Stimulated activated naive B cell treated with anti-CD40 and anti-IgM and Interleukin-4, amounts not matched to agents 10 μg/mL and 1 μg/mL and 100 μg/mL, for 72 hours (primary cell): ENCODE measurements at regions not wholly inside any gene's neighbourhood (a gene's known extent, or its start where the extent isn't known, plus 50 kb on each side); places are given as distances from the start of the nearest gene placed in this dataset.
"Not testable (repeated sequence)": the region's sequence is repeated elsewhere in the genome, so short reads cannot be mapped to it uniquely, and the experiment has no call there.

Experiments used
- ATAC-seq, 2 donors: fragments of 150-1000 bp; cut with Tn5 transposase; replicated peaks; 2 replicates each; pipeline ENCODE4 v1.10.0; 2021; ENCODE audit warnings: moderate library complexity in 1 of 2
- DNase-seq: peaks from one replicate; pipeline ENCODE4 v3.0.0; 2021
- H3K27ac Mint-ChIP-seq: one replicate; pipeline ENCODE4 v1.8.0; 2022; ENCODE audit warnings: mild to moderate bottlenecking, mixed read lengths
- H3K27me3 Mint-ChIP-seq, 2 donors: one replicate each; pipeline ENCODE4 v1.8.0; 2022; ENCODE audit warnings: mixed read lengths in 2 of 2
- H3K36me3 Mint-ChIP-seq, 2 donors: one replicate each; pipeline ENCODE4 v1.8.0; 2022; ENCODE audit warnings: mixed read lengths in 2 of 2, mild to moderate bottlenecking in 1 of 2
- H3K4me1 Mint-ChIP-seq, 2 donors: one replicate each; pipeline ENCODE4 v1.8.0; 2022; ENCODE audit warnings: mixed read lengths in 2 of 2, mild to moderate bottlenecking in 1 of 2
- H3K4me3 Mint-ChIP-seq, 2 donors: one replicate each; pipeline ENCODE4 v1.8.0; 2022; ENCODE audit warnings: mild to moderate bottlenecking in 2 of 2, mixed read lengths in 2 of 2, moderate library complexity in 1 of 2
- H3K9me3 Mint-ChIP-seq, 2 donors: one replicate each; pipeline ENCODE4 v1.8.0; 2022; ENCODE audit warnings: mixed read lengths in 2 of 2, mild to moderate bottlenecking in 1 of 2

DNA sequence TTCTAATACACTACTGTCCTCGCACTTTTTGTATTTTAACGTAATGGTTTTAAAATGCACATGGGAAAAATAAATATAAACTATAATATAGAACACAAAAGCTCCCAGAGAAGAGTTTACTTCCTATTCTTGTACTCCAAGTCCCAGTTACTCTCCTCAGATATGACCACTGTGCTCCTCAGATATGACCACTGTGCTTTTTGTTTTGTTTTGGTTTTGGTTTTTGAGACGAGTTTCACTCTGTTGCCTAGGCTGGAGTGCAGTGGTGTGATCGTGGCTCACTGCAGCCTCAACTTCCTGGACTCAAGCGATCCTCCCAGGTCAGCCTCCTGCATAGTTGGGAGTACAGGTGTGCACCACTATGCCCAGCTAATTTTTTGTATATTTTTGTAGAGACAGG lies 76.8 kb upstream of the NBPF11 start:
- H3K4me1 Mint-ChIP-seq, ATAC-seq: not testable (repeated sequence)

DNA sequence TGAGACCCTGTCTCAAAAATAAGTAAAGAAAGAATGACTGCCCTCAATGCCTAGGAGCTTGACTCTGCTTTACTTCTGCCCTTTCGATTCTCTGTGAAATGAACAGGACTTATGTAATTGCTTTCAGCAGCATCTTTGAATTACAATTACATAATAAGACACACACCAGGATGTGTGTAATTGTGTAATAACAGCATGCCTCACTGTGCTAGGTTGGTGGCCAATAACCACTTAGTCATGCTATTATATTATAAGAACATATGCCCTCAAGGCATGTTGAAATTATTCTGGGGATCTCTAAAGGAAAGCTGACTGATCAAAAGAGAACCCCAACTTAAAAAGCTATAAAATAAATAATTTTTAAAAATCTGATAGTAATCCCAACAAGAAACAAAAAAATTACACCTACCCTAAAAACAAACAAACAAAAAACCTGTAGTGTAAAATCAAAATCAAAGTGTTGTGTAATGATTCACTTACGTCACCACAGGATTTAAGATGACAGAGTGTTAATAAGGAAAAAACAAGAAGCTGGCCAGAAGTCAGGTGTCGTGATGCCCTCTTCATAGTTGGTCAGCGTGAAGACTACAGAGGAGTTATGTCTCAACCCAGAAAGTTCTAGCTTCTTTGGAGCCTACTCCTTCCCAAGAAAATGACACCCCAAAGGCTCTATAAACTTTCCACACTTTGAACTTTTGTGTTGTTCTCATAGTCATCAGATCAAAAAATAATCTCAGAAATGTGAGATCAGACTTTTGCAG lies 70.5 kb upstream of the NBPF11 start:
- H3K4me3 Mint-ChIP-seq, H3K9me3 Mint-ChIP-seq, ATAC-seq, DNase-seq, H3K27me3 Mint-ChIP-seq, H3K4me1 Mint-ChIP-seq, H3K27ac Mint-ChIP-seq, H3K36me3 Mint-ChIP-seq: not testable (repeated sequence)

More for the DNA sequence above, 76.8 kb upstream of the NBPF11 start:
- H3K27me3 Mint-ChIP-seq, H3K36me3 Mint-ChIP-seq, H3K9me3 Mint-ChIP-seq, H3K27ac Mint-ChIP-seq, DNase-seq, H3K4me3 Mint-ChIP-seq: not testable (repeated sequence)

DNA sequence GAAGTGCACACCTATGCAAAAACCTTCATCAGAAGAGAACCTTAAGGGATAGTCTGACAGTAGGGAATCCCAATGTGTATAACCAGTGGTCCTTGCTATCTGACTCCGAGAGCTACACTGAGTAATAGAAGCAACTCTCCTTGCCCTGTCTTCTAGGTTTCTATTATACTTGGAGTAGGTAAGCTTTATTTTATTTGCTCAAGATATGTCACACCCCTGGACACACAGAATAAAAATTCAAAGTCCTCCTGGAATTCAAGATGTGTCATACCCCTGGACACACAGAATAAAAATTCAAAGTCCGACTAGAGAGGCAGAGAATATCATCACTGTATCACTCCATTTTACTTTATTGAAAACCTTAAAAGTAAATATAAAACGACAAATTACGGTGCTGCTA lies 69.5 kb upstream of the NBPF11 start:
- not testable (repeated sequence) for ATAC-seq, H3K27ac Mint-ChIP-seq, H3K4me3 Mint-ChIP-seq, H3K36me3 Mint-ChIP-seq, H3K9me3 Mint-ChIP-seq, H3K4me1 Mint-ChIP-seq, DNase-seq, H3K27me3 Mint-ChIP-seq

DNA sequence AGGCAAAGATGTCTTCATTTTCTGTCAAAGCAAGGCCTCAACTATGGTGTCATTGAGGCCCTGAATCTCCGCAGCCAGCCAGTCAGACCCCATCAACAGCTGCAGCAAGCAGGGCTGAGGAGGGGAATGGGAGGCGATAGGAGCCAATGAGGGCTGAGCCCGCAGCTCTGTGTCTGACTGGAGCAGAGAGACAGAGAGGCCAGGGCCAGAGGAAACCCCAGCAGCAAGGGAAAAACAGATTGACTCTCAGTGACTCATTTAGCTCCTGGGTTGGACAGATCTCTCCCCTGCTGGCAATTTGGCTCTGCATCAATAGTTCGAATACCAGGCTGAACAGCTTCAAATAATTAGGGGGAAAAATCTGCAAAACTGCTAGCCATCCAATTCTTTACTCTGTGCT lies 67.1 kb upstream of the NBPF11 start:
- not testable (repeated sequence) for H3K27ac Mint-ChIP-seq, DNase-seq, H3K27me3 Mint-ChIP-seq, H3K9me3 Mint-ChIP-seq, H3K4me3 Mint-ChIP-seq, H3K36me3 Mint-ChIP-seq, H3K4me1 Mint-ChIP-seq
- ATAC-seq: peak in 1 of 2 donors; percentile 76

DNA sequence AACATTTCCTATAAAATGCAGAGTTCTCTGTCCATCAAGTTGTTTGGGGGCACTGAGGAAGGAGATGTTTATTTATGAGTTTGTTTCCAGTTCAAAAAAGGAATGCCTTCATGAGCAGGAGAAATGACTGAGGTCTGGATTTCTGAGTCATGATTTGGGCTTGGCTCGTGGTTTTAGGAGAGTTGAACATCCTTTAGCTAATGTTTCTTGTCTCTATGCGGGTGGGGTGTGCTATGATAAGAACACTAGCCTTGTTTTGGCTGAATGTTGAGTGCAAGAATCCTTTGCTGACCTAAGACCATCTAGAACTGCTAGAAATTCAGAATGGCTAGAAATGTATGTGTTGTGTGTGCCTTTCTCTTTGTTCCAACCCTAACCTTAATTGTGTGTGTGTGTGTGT lies 59.1 kb upstream of the NBPF11 start:
- H3K9me3 Mint-ChIP-seq, ATAC-seq, DNase-seq, H3K27ac Mint-ChIP-seq, H3K4me1 Mint-ChIP-seq, H3K36me3 Mint-ChIP-seq, H3K4me3 Mint-ChIP-seq, H3K27me3 Mint-ChIP-seq: not testable (repeated sequence)

DNA sequence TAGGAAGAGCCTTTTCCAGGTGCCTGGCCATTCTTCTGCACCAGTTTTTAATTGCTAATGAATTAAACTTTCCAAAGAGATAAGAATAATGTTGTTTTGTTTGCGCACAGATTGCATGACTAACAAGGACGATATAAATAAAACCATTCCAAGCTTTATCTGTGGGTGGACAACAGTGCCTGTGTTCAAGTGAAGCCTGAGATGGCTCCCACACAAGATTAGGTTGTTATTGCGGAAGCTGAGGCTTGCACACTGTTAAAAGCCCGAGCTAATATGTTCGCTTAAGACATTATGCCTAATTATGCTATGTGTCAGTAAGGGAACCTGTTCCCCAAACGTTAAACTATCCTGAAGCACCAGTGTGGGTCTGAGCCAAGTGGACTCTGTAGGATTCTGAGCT lies 58.5 kb upstream of the NBPF11 start:
- ATAC-seq: not testable (repeated sequence)

DNA sequence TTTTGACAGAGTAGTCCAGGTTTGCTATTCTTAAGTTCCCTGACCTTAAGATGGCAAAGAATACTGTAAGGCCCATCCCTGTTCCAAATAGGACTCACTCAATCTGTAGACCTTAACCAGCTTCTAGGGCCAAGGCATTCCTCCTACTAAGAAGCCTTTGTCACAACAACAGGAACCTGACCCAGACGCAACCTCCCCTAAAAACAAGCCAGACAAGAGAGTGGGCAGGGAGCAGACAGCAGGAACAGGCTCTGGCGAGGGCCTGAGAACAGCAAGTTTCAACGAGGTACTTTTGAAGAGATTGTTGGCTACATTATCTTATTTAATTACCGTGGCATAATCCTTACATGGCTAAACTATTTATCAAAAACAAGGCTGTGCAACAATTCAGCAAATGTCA lies 58.1 kb upstream of the NBPF11 start:
- not testable (repeated sequence) for H3K27me3 Mint-ChIP-seq, H3K9me3 Mint-ChIP-seq, H3K4me3 Mint-ChIP-seq, H3K36me3 Mint-ChIP-seq, H3K27ac Mint-ChIP-seq, DNase-seq, ATAC-seq, H3K4me1 Mint-ChIP-seq

More for the DNA sequence above, 58.5 kb upstream of the NBPF11 start:
- not testable (repeated sequence) for H3K4me1 Mint-ChIP-seq, H3K4me3 Mint-ChIP-seq, H3K27me3 Mint-ChIP-seq, H3K27ac Mint-ChIP-seq, H3K36me3 Mint-ChIP-seq, H3K9me3 Mint-ChIP-seq, DNase-seq

DNA sequence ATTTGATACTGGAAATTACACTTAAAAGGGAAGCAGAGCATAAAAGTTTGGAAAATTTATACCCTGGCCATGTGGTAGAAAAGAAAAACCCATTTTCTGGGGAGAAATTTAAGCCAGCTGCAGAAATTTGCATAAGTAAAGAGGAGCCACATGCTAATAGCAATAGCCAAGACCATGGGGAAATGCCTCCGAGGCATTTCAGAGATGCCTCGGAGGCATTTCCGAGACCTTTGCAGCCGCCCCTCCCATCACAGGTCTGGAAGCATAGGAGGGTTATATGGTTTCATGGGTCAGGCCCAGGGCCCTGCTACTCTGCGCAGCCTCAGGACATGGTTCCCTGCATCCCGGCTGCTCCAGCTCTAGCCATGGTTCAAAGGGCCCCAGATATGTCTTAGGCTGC lies 49.9 kb upstream of the NBPF11 start:
- H3K27me3 Mint-ChIP-seq, ATAC-seq, DNase-seq, H3K9me3 Mint-ChIP-seq, H3K36me3 Mint-ChIP-seq, H3K4me1 Mint-ChIP-seq, H3K27ac Mint-ChIP-seq, H3K4me3 Mint-ChIP-seq: not testable (repeated sequence)
